Suprapubic skin (tissue), 4 donors: ENCODE measurements at regions not wholly inside any gene's neighbourhood (a gene's known extent, or its start where the extent isn't known, plus 50 kb on each side); places are given as distances from the start of the nearest gene placed in this dataset.

ENCODE experiments used
- DNase-seq, 2 donors: peaks; one replicate each; pipeline ENCODE4 v3.0.0-alpha.2; 2019; ENCODE audit warnings: low spot score in 2 of 2
- H3K27ac ChIP-seq: fragments of 200-600 bp; sonication (generic); one replicate; pipeline ENCODE4 v1.5.1; 2019
- H3K27me3 ChIP-seq: fragments of 200-600 bp; sonication (generic); one replicate; pipeline ENCODE4 v1.5.1; 2019
- H3K36me3 ChIP-seq: fragments of 200-600 bp; sonication (generic); one replicate; pipeline ENCODE4 v1.5.1; 2019
- H3K4me1 ChIP-seq: fragments of 200-600 bp; sonication (generic); one replicate; pipeline ENCODE4 v1.5.1; 2019
- H3K4me3 ChIP-seq: fragments of 200-600 bp; sonication (generic); one replicate; pipeline ENCODE4 v1.5.1; 2019; ENCODE audit warnings: mild to moderate bottlenecking
- H3K9me3 ChIP-seq: fragments of 200-600 bp; sonication (generic); one replicate; pipeline ENCODE4 v1.5.1; 2019
- CTCF ChIP-seq, 2 donors: fragments of 200-600 bp in 1 of 2; fragments of 450-650 bp in 1 of 2; sonication (generic) in 1 of 2; IDR thresholded peaks; one replicate each; pipeline ENCODE4 v1.5.1; 2016 to 2019; ENCODE audit warnings: antibody characterized with exemption in 2 of 2, mild to moderate bottlenecking in 1 of 2, moderate library complexity in 1 of 2
- EP300 ChIP-seq: sonication (generic); formaldehyde crosslinking; IDR thresholded peaks from one replicate; pipeline ENCODE4 v1.6.1; 2017; ENCODE audit warnings: antibody characterized with exemption
- POLR2A ChIP-seq, 2 donors: fragments of 450-650 bp; IDR thresholded peaks; one replicate each; pipeline ENCODE4 v1.6.1; 2017; ENCODE audit warnings: antibody characterized with exemption in 2 of 2, mild to moderate bottlenecking in 2 of 2, moderate library complexity in 2 of 2
- POLR2AphosphoS5 ChIP-seq, 3 donors: sonication (generic); formaldehyde crosslinking; IDR thresholded peaks; one replicate each; pipeline ENCODE4 v1.6.1; 2017; ENCODE audit warnings: antibody characterized with exemption in 3 of 3
- WGBS: methylation state at CpG from one replicate; pipeline ENCODE4 v1.1.5; 2018; 5-methylcytosine and 5-hydroxymethylcytosine counted together

GRCh38 chr10:53006663-53007526, 234.3 kb upstream of the MBL2 start:
- H3K9me3 ChIP-seq, result no peaks in the 10 kb centered on the region
- no peak for DNase-seq
- no peak for TF ChIP-seq POLR2A (IDR thresholded peaks at IDR 0.05)
- TF ChIP-seq POLR2AphosphoS5 (IDR thresholded peaks at IDR 0.05), result no peak
- no peak for TF ChIP-seq CTCF (IDR thresholded peaks at IDR 0.05)
- TF ChIP-seq EP300, result no peak
- no peak overlapping the region for H3K4me3 ChIP-seq
- WGBS, result 77% methylated on average over 1 of the region's 1 CpG
- H3K27me3 ChIP-seq, result no peaks in the 10 kb centered on the region
- no peaks in the 10 kb centered on the region for H3K36me3 ChIP-seq
- no peak overlapping the region for H3K27ac ChIP-seq
- H3K4me1 ChIP-seq, result no peaks in the 10 kb centered on the region

- Histone ChIP-seq H3K27ac (no peak overlapping the region), H3K27me3 (no peaks in the 10 kb centered on the region), H3K9me3 (no peaks in the 10 kb centered on the region), H3K4me3 (no peak overlapping the region), H3K36me3 (no peaks in the 10 kb centered on the region), H3K4me1 (no peaks in the 10 kb centered on the region)
- 52% methylated on average over 3 of the region's 3 CpGs for WGBS
- DNase-seq, result no peak
- TF ChIP-seq CTCF (IDR thresholded peaks at IDR 0.05), result no peak
- no peak for TF ChIP-seq EP300
- no peak for TF ChIP-seq POLR2A (IDR thresholded peaks at IDR 0.05)
- no peak for TF ChIP-seq POLR2AphosphoS5 (IDR thresholded peaks at IDR 0.05)
Observed at GRCh38 chr10:53005612-53006345, 233.2 kb upstream of the MBL2 start.

GRCh38 chr10:53003094-53003493, 230.5 kb upstream of the MBL2 start:
- Histone ChIP-seq H3K4me1 (no peaks in the 10 kb centered on the region), H3K36me3 (no peaks in the 10 kb centered on the region), H3K9me3 (no peaks in the 10 kb centered on the region), H3K27ac (no peak overlapping the region), H3K4me3 (no peak overlapping the region), H3K27me3 (no peaks in the 10 kb centered on the region)
- TF ChIP-seq CTCF (IDR thresholded peaks at IDR 0.05) (no peak), POLR2A (IDR thresholded peaks at IDR 0.05) (no peak), EP300 (no peak), POLR2AphosphoS5 (IDR thresholded peaks at IDR 0.05) (no peak)
- 76% methylated on average over 5 of the region's 5 CpGs for WGBS
- DNase-seq, result no peak

GRCh38 chr10:52999681-53000080, 227.1 kb upstream of the MBL2 start:
- no peaks in the 10 kb centered on the region for H3K9me3 ChIP-seq
- H3K4me3 ChIP-seq, result no peak overlapping the region
- DNase-seq, result no peak
- no peaks in the 10 kb centered on the region for H3K27me3 ChIP-seq
- no peaks in the 10 kb centered on the region for H3K36me3 ChIP-seq
- H3K4me1 ChIP-seq, result no peaks in the 10 kb centered on the region
- TF ChIP-seq CTCF (IDR thresholded peaks at IDR 0.05) (no peak), POLR2AphosphoS5 (IDR thresholded peaks at IDR 0.05) (no peak), POLR2A (IDR thresholded peaks at IDR 0.05) (no peak), EP300 (no peak)
- no peak overlapping the region for H3K27ac ChIP-seq
- WGBS, result 77% methylated on average over 2 of the region's 2 CpGs

- no peak overlapping the region for H3K27ac ChIP-seq
- no peaks in the 10 kb centered on the region for H3K4me1 ChIP-seq
- no peak overlapping the region for H3K4me3 ChIP-seq
- whole genome bisulfite sequencing, result 80% methylated on average over 2 of the region's 2 CpGs
- H3K36me3 ChIP-seq, result no peaks in the 10 kb centered on the region
- H3K9me3 ChIP-seq, result no peaks in the 10 kb centered on the region
- no peaks in the 10 kb centered on the region for H3K27me3 ChIP-seq
- TF ChIP-seq POLR2AphosphoS5 (IDR thresholded peaks at IDR 0.05) (no peak), CTCF (IDR thresholded peaks at IDR 0.05) (no peak)
- no peak for DNase-seq
Observed at GRCh38 chr10:52999258-52999657, 226.7 kb upstream of the MBL2 start.
